SK-N-SH (cell line): ENCODE measurements at regions not wholly inside any gene's neighbourhood (a gene's known extent, or its start where the extent isn't known, plus 50 kb on each side); places are given as distances from the start of the nearest gene placed in this dataset.

ENCODE experiments used
- CTCF ChIA-PET: fragments of 300-600, 350-600 bp; formaldehyde crosslinking; extraction: SDS; loops from one replicate; lab custom pipeline; 2021; lab: Yijun Ruan, JAX
- POLR2A ChIA-PET: fragments of 350-600 bp; sonication (Branson Sonifier 250); formaldehyde crosslinking; extraction: SDS; loops from one replicate; lab custom pipeline; 2020; ENCODE audit warnings: antibody characterized with exemption, inconsistent platforms; lab: Yijun Ruan, JAX
- DNase-seq: peaks from one replicate; pipeline ENCODE4 v3.0.0; 2012
- H2AFZ ChIP-seq: fragments of 200-600 bp; sonication (generic); 2 replicates; pipeline ENCODE4 v1.8.1; 2016; ENCODE audit warnings: antibody characterized with exemption, mild to moderate bottlenecking, low read depth
- H3F3A ChIP-seq: fragments of 200-600 bp; sonication (generic); replicated peaks from 2 replicates; pipeline ENCODE3; 2016; ENCODE audit warnings: antibody characterized with exemption, mild to moderate bottlenecking; ENCODE audit not compliant: insufficient read depth
- H3K27ac ChIP-seq, 2 experiments: fragments of 200-500 bp in 1 of 2; fragments of 200-600 bp in 1 of 2; sonication (Bioruptor generic) in 1 of 2; sonication (generic), shearing (Covaris generic) in 1 of 2; 2 replicates each; pipeline versions ENCODE4 v1.5.1 to v1.6.1; 2014 to 2016; ENCODE audit warnings: low read depth in 2 of 2, inconsistent platforms in 1 of 2, low read length in 1 of 2, mild to moderate bottlenecking in 1 of 2, mixed read lengths in 1 of 2
- H3K27me3 ChIP-seq: fragments of 200-600 bp; sonication (generic), shearing (Covaris generic); 2 replicates; pipeline ENCODE4 v1.6.1; 2016; ENCODE audit warnings: mixed run types; ENCODE audit not compliant: insufficient read depth
- H3K36me3 ChIP-seq, 2 experiments: fragments of 200-500 bp in 1 of 2; fragments of 200-600 bp in 1 of 2; sonication (Bioruptor generic) in 1 of 2; sonication (generic) in 1 of 2; replicated peaks in 1 of 2; 2 replicates each; pipeline versions ENCODE3 to v1.5.1; 2014 to 2016; ENCODE audit warnings: low read length in 1 of 2, mild to moderate bottlenecking in 1 of 2; ENCODE audit not compliant: insufficient read depth in 2 of 2, control insufficient read depth in 1 of 2
- H3K4me1 ChIP-seq, 2 experiments: fragments of 200-500 bp in 1 of 2; fragments of 200-600 bp in 1 of 2; sonication (Bioruptor generic) in 1 of 2; sonication (generic), shearing (Covaris generic) in 1 of 2; 2 replicates each; pipeline versions ENCODE4 v1.5.1 to v1.6.1; 2014 to 2016; ENCODE audit warnings: low read depth in 1 of 2, low read length in 1 of 2, mixed run types in 1 of 2; ENCODE audit not compliant: insufficient read depth in 2 of 2, control insufficient read depth in 1 of 2
- H3K4me2 ChIP-seq: fragments of 200-600 bp; sonication (generic), shearing (Covaris generic); 2 replicates; pipeline ENCODE4 v1.6.1; 2017; ENCODE audit warnings: mixed run types
- H3K4me3 ChIP-seq, 2 experiments: fragments of 200-500 bp in 1 of 2; fragments of 200-600 bp in 1 of 2; sonication (Bioruptor generic) in 1 of 2; sonication (generic), shearing (Covaris generic) in 1 of 2; 2 replicates each; pipeline versions ENCODE4 v1.5.1 to v1.8.1; 2014 to 2016; ENCODE audit warnings: low read depth in 2 of 2, inconsistent platforms in 1 of 2, low read length in 1 of 2, mild to moderate bottlenecking in 1 of 2, mixed read lengths in 1 of 2, moderate library complexity in 1 of 2
- H3K79me2 ChIP-seq: fragments of 200-600 bp; sonication (generic); 2 replicates; pipeline ENCODE4 v1.8.1; 2017; ENCODE audit warnings: mild to moderate bottlenecking; ENCODE audit not compliant: insufficient read depth
- H3K9ac ChIP-seq: fragments of 200-600 bp; sonication (generic); 2 replicates; pipeline ENCODE4 v1.6.1; 2017; ENCODE audit warnings: mixed run types
- H3K9me2 ChIP-seq: fragments of 200-600 bp; sonication (generic); 2 replicates; pipeline ENCODE4 v1.6.1; 2017; ENCODE audit warnings: mixed run types
- H3K9me3 ChIP-seq: fragments of 200-600 bp; sonication (generic); 2 replicates; pipeline ENCODE4 v1.6.1; 2017; ENCODE audit warnings: mixed run types, mild to moderate bottlenecking, moderate library complexity
- H4K20me1 ChIP-seq: fragments of 200-600 bp; sonication (generic); 2 replicates; pipeline ENCODE4 v1.6.1; 2017; ENCODE audit warnings: mild to moderate bottlenecking, mixed run types; ENCODE audit not compliant: insufficient read depth
- ELF1 ChIP-seq: IDR thresholded peaks from 2 replicates; pipeline ENCODE4 v1.4.0; 2012
- EZH2phosphoT487 ChIP-seq: fragments of 200-600 bp; sonication (generic); IDR thresholded peaks from 2 replicates; pipeline ENCODE4 v1.6.1; 2017; ENCODE audit warnings: low read depth, mixed run types, mild to moderate bottlenecking, antibody characterized with exemption, moderate library complexity, borderline replicate concordance
- FOSL2 ChIP-seq: IDR thresholded peaks from 2 replicates; pipeline ENCODE4 v1.4.0; 2012; ENCODE audit warnings: low read depth, mild to moderate bottlenecking, moderate library complexity, borderline replicate concordance
- FOXM1 ChIP-seq: IDR thresholded peaks from 2 replicates; pipeline ENCODE4 v1.4.0; 2012; ENCODE audit warnings: low read depth, mild to moderate bottlenecking
- MEF2A ChIP-seq: IDR thresholded peaks from 2 replicates; pipeline ENCODE4 v1.4.0; 2012; ENCODE audit warnings: low read depth, borderline replicate concordance
- POLR2AphosphoS5 ChIP-seq: IDR thresholded peaks from 2 replicates; pipeline ENCODE4 v1.6.1; 2012; ENCODE audit warnings: low read depth, low read length
- RCOR1 ChIP-seq: fragments of 150-350 bp; IDR thresholded peaks from 2 replicates; pipeline ENCODE4 v1.6.1; 2017; ENCODE audit warnings: antibody characterized with exemption, low read length
- RFX5 ChIP-seq: IDR thresholded peaks from 2 replicates; pipeline ENCODE4 v1.6.1; 2012; ENCODE audit warnings: mild to moderate bottlenecking, improper control_type of control experiment, low read length
- RXRA ChIP-seq: IDR thresholded peaks from 2 replicates; pipeline ENCODE4 v1.4.0; 2012; ENCODE audit warnings: low read depth, mild to moderate bottlenecking, borderline replicate concordance
- SIN3A ChIP-seq: IDR thresholded peaks from 2 replicates; pipeline ENCODE4 v1.6.1; 2012; ENCODE audit warnings: low read depth, mild to moderate bottlenecking, low read length, moderate library complexity, borderline replicate concordance
- SMC3 ChIP-seq: IDR thresholded peaks from 2 replicates; pipeline ENCODE4 v1.6.1; 2012; ENCODE audit warnings: low read depth, low read length, improper control_type of control experiment
- TAF1 ChIP-seq: IDR thresholded peaks from 2 replicates; pipeline ENCODE4 v1.6.1; 2012; ENCODE audit warnings: low read depth, mild to moderate bottlenecking, low read length, moderate library complexity, borderline replicate concordance
- TCF12 ChIP-seq: IDR thresholded peaks from 2 replicates; pipeline ENCODE4 v1.4.0; 2012
- TEAD4 ChIP-seq: IDR thresholded peaks from 2 replicates; pipeline ENCODE4 v1.4.0; 2012; ENCODE audit warnings: mild to moderate bottlenecking, borderline replicate concordance; ENCODE audit not compliant: insufficient read depth
- WGBS: methylation state at CpG from one replicate; pipeline ENCODE4 v1.1.6; 2017; ENCODE audit warnings: low lambda C conversion rate; 5-methylcytosine and 5-hydroxymethylcytosine counted together
- TF ChIP-seq, protein P1 (sequence below): IDR thresholded peaks from 2 replicates; pipeline ENCODE4 v1.4.0; 2012; ENCODE audit warnings: low read depth, borderline replicate concordance
- TF ChIP-seq, protein P2 (sequence below): IDR thresholded peaks from 2 replicates; pipeline ENCODE4; 2012
- TF ChIP-seq, protein P3 (sequence below): fragments of 200-600 bp; sonication (generic); IDR thresholded peaks from 2 replicates; pipeline ENCODE4 v1.6.1; 2017; ENCODE audit warnings: antibody characterized with exemption, mild to moderate bottlenecking, moderate library complexity

- TF ChIP-seq FOSL2 (no peak), RXRA (no peak), SMC3 (no peak), FOXM1 (no peak), MEF2A (no peak), TEAD4 (no peak), POLR2AphosphoS5 (no peak), SIN3A (no peak), TAF1 (no peak), RCOR1 (no peak), TCF12 (no peak)
- TF ChIP-seq, protein P1, sequence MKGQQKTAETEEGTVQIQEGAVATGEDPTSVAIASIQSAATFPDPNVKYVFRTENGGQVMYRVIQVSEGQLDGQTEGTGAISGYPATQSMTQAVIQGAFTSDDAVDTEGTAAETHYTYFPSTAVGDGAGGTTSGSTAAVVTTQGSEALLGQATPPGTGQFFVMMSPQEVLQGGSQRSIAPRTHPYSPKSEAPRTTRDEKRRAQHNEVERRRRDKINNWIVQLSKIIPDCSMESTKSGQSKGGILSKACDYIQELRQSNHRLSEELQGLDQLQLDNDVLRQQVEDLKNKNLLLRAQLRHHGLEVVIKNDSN = no peak
- TF ChIP-seq, protein P2, sequence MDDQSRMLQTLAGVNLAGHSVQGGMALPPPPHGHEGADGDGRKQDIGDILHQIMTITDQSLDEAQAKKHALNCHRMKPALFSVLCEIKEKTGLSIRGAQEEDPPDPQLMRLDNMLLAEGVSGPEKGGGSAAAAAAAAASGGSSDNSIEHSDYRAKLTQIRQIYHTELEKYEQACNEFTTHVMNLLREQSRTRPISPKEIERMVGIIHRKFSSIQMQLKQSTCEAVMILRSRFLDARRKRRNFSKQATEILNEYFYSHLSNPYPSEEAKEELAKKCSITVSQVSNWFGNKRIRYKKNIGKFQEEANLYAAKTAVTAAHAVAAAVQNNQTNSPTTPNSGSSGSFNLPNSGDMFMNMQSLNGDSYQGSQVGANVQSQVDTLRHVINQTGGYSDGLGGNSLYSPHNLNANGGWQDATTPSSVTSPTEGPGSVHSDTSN = no peak
- TF ChIP-seq, protein P3, sequence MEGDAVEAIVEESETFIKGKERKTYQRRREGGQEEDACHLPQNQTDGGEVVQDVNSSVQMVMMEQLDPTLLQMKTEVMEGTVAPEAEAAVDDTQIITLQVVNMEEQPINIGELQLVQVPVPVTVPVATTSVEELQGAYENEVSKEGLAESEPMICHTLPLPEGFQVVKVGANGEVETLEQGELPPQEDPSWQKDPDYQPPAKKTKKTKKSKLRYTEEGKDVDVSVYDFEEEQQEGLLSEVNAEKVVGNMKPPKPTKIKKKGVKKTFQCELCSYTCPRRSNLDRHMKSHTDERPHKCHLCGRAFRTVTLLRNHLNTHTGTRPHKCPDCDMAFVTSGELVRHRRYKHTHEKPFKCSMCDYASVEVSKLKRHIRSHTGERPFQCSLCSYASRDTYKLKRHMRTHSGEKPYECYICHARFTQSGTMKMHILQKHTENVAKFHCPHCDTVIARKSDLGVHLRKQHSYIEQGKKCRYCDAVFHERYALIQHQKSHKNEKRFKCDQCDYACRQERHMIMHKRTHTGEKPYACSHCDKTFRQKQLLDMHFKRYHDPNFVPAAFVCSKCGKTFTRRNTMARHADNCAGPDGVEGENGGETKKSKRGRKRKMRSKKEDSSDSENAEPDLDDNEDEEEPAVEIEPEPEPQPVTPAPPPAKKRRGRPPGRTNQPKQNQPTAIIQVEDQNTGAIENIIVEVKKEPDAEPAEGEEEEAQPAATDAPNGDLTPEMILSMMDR = no peak
- no peaks in the 10 kb centered on the region; the same call in 1 of the 2 replicates for H3K27me3 ChIP-seq
- no peak overlapping the region for H3K9ac ChIP-seq
- POLR2A ChIA-PET = no interaction called here
- H3K4me3 ChIP-seq = no peak overlapping the region
- H2AFZ ChIP-seq = no peak overlapping the region
- DNase-seq = no peak
- H4K20me1 ChIP-seq = no peaks in the 10 kb centered on the region
- 80% methylated on average over 4 of the region's 4 CpGs for WGBS
- H3K27ac ChIP-seq = no peak overlapping the region
- H3K79me2 ChIP-seq = no peaks in the 10 kb centered on the region
- H3K4me1 ChIP-seq = peaks cover 0 to 3% of the 10 kb centered on the region in 2 experiments; a peak in 1 of 4 replicates
- no peaks in the 10 kb centered on the region for H3K9me3 ChIP-seq
- no peaks in the 10 kb centered on the region for H3K9me2 ChIP-seq
- no peaks in the 10 kb centered on the region for H3F3A ChIP-seq
- CTCF ChIA-PET = interaction anchor here (2.8 kb wide), 1 partner anchor 15 kb away, joined by 15 read pairs; no protein-coding TSS in a partner anchor
- H3K36me3 ChIP-seq = no peaks in the 10 kb centered on the region
- H3K4me2 ChIP-seq = no peak overlapping the region
Measured at GRCh38 chr4:138665851-138666250, 349.7 kb upstream of the NOCT start.

DNA sequence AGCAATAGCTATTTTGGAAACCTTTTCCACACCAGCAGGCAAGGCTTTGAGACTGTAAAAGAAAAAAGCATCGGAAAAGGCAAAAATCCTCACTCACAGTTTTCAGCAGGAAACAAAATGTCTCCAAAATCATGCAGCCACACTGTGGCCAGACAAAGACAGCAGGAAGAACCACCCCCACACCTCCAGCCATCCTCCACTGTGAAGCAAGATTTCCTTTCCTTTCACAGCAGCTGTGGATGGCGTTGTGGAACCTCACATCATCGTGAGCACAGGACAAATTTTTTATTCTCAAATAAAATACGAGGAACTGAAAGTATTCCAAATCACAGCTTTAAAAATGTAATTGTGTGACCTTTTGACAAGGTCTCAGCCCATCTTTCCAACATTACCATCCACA, 351.7 kb upstream of the NOCT start:
- Histone ChIP-seq H2AFZ (no peak overlapping the region), H3K27me3 (no peaks in the 10 kb centered on the region; the same call in 1 of the 2 replicates), H3K4me2 (no peak overlapping the region), H3K4me3 (no peak overlapping the region), H3K4me1 (peaks cover 0 to 3% of the 10 kb centered on the region in 2 experiments; a peak in 1 of 4 replicates), H3K9ac (no peak overlapping the region), H3K27ac (no peak overlapping the region), H3K79me2 (no peaks in the 10 kb centered on the region), H3K9me2 (no peaks in the 10 kb centered on the region), H3K36me3 (no peaks in the 10 kb centered on the region), H4K20me1 (no peaks in the 10 kb centered on the region), H3F3A (no peaks in the 10 kb centered on the region), H3K9me3 (no peaks in the 10 kb centered on the region)
- DNase-seq = no peak
- 76% methylated on average over 4 of the region's 4 CpGs for WGBS
- POLR2A ChIA-PET = no interaction called here
- CTCF ChIA-PET = interaction anchor here (0.6 to 2.8 kb wide), 2 partner anchors 17 to 175 kb away, joined by 3 to 15 read pairs; no protein-coding TSS in a partner anchor
- TF ChIP-seq ELF1 (no peak), SMC3 (no peak), RXRA (no peak), SIN3A (no peak), POLR2AphosphoS5 (no peak), RFX5 (no peak), EZH2phosphoT487 (no peak), MEF2A (no peak)
